Heart right ventricle (tissue), 16 donors: ENCODE measurements at regions not wholly inside any gene's neighbourhood (a gene's known extent, or its start where the extent isn't known, plus 50 kb on each side); places are given as distances from the start of the nearest gene placed in this dataset.

Experiments used
- ATAC-seq, 8 donors: fragments of 200-7000 bp; cut with Tn5 transposase; one replicate each; pipeline ENCODE4 v1.9.1; 2020; ENCODE audit warnings: mild to moderate bottlenecking in 8 of 8, moderate library complexity in 8 of 8, moderate number of reproducible peaks in 1 of 8
- DNase-seq, 2 donors: peaks; one replicate each; pipeline ENCODE4 v3.0.0-alpha.2; 2020
- H3K27ac ChIP-seq, 10 donors: fragments of 200-600 bp; sonication (generic) in 2 of 10; one replicate each; pipeline versions ENCODE4 v1.5.0 to v1.8.0; 2020 to 2022; ENCODE audit warnings: mild to moderate bottlenecking in 3 of 10
- H3K27me3 ChIP-seq, 7 donors: fragments of 200-600 bp; one replicate each; pipeline ENCODE4 v1.8.0; 2021 to 2022; ENCODE audit warnings: mild to moderate bottlenecking in 2 of 7
- H3K36me3 ChIP-seq, 9 donors: fragments of 200-600 bp; sonication (generic) in 1 of 9; one replicate each; pipeline versions ENCODE4 v1.5.0 to v1.8.0; 2020 to 2022; ENCODE audit warnings: mild to moderate bottlenecking in 2 of 9
- H3K4me1 ChIP-seq, 9 donors: fragments of 200-600 bp; sonication (generic) in 1 of 9; one replicate each; pipeline versions ENCODE4 v1.5.0 to v1.8.0; 2020 to 2022; ENCODE audit warnings: mild to moderate bottlenecking in 4 of 9
- H3K4me3 ChIP-seq, 10 donors: fragments of 200-600 bp; sonication (generic) in 2 of 10; one replicate each; pipeline versions ENCODE4 v1.5.0 to v1.8.0; 2020 to 2022; ENCODE audit warnings: mild to moderate bottlenecking in 7 of 10, moderate library complexity in 2 of 10
- H3K9me3 ChIP-seq, 11 donors: fragments of 200-600 bp in 10 of 11; sonication (generic) in 2 of 11; one replicate each; pipeline versions ENCODE4 v1.5.0 to v1.8.0; 2013 to 2022; ENCODE audit warnings: mild to moderate bottlenecking in 2 of 11, control low read depth in 1 of 11, moderate library complexity in 1 of 11
- CTCF ChIP-seq, 9 donors: fragments of 200-600 bp; sonication (generic) in 2 of 9; IDR thresholded peaks; one replicate each; pipeline versions ENCODE4 v1.5.0 to v1.8.0; 2021 to 2022; ENCODE audit warnings: antibody characterized with exemption in 9 of 9, mild to moderate bottlenecking in 5 of 9, moderate library complexity in 1 of 9
- WGBS, 2 donors: extraction: QIAGEN DNeasy Blood & Tissue Kit; methylation state at CpG; one replicate each; pipeline ENCODE4 v1.1.7; 2013; ENCODE audit warnings: inconsistent platforms in 1 of 2; 5-methylcytosine and 5-hydroxymethylcytosine counted together
- intact Hi-C, 10 donors: fragments of 100-400 bp; cut with DNase I; formaldehyde crosslinking; loops; one replicate each; pipeline versions ENCODE4 v1.11.1 to v1.14.2; 2022
- donor health status: Arrhythmogenic right ventricular cardiomyopathy.
- donor health status: ischemic (EF 13 %, LVEDD 7.1; RV severe dilation, severe dysfunction).
- donor health status: healthy with polysubstance abuse.
- donor health status: DM: no; HTN: yes; CAD: no.
- donor health status: DM: no; HTN: no; CAD: no.
- donor health status: ischemic (EF 25% LVEDD 6.9; RV normal size, moderate dysfunction).
- donor health status: ischemic (EF 25% LVEDD 5.7; RV mildly dilated, moderate dysfunction).
- donor health status: healthy.
- donor health status: DM: yes; HTN: yes; CAD: no.
- donor health status: Ischemic cardiomyopathy.
- donor health status: ischemic (EF 35%, LVEDD 5.7; RV mildly dilated, moderate dysfunction).
- donor health status: nonischemic (EF 11% LVEDD 7.7; RV severe dilation, severe dysfunction).
- donor health status: DM: yes; HTN: yes; CAD: no.
- donor health status: PGD.
- donor health status: ischemic (EF 29% LVEDD 5.4; RV normal size, mild dysfunction).
- donor health status: nonischemic (EF 23%, LVEDD 6.1; RV moderate dilation, normal function).

- Histone ChIP-seq H3K9me3 (no peaks in the 10 kb centered on the region), H3K4me3 (peak overlapping the region; percentile 41 to 74 (median 58)), H3K36me3 (no peaks in the 10 kb centered on the region), H3K27ac (peak overlapping the region; percentile 14 to 93 (median 74)), H3K4me1 (peaks cover 3 to 44% (median 34%) of the 10 kb centered on the region in 9 donors), H3K27me3 (peaks cover 0 to 100% (median 98%) of the 10 kb centered on the region in 7 donors)
- TF ChIP-seq CTCF (IDR thresholded peaks at IDR 0.05): no peak
- ATAC-seq: peak; percentile 19 to 70 (median 37)
- intact Hi-C loops: loop anchor here in 6 of 10 donors (5.0 to 10.0 kb wide), 8 partner anchors 90 to 510 kb away; partner anchors contain the start of gene PRDM1 (in 5 of the 6)
- 1 to 2% methylated on average over 57 of the region's 57 CpGs for WGBS, 2 donors
- DNase-seq: peak; percentile 34 to 56
Observed at GRCh38 chr6:105994591-105995390, 91.3 kb upstream of the PRDM1 start.

DNA sequence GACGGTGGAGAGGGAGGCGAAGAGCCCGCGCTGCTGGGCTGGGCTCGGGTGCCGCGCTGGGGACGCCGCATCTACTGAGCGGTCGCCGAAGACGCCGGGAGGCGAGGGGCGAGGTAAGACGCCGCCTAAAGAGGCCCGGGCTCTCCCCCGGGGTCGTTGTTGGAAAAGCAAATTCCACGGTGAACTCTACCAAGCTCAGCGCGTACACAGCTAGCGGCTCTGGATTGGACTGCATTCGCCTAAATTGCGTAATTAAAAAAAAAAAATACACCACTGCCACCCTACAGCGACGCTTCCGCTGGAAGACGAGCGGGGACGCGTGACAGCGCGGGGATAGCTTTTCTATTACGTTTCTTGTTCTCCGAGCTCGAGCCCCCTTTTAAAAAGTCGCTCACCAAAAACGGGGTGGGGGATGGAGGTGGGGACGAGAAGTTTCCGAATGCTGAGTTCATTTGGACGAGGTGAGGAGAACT is 92.0 kb upstream of the PRDM1 start:
- WGBS, 2 donors: 2% methylated on average over 44 of the region's 44 CpGs
- DNase-seq: peak; percentile 13 to 36
- H3K36me3 ChIP-seq: no peaks in the 10 kb centered on the region
- peaks cover 0 to 100% (median 99%) of the 10 kb centered on the region in 7 donors for H3K27me3 ChIP-seq
- H3K4me1 ChIP-seq: peaks cover 3 to 44% (median 34%) of the 10 kb centered on the region in 9 donors
- H3K27ac ChIP-seq: peak overlapping the region; percentile 24 to 93 (median 74)
- intact Hi-C loops: loop anchor here in 6 of 10 donors (5.0 to 10.0 kb wide), 8 partner anchors 91 to 509 kb away; partner anchors contain the start of gene PRDM1 (in 5 of the 6)
- H3K4me3 ChIP-seq: peak overlapping the region; percentile 41 to 74 (median 58)
- ATAC-seq: peak; percentile 39 to 64 (median 51)
- H3K9me3 ChIP-seq: no peaks in the 10 kb centered on the region
- TF ChIP-seq CTCF (IDR thresholded peaks at IDR 0.05): no peak

DNA sequence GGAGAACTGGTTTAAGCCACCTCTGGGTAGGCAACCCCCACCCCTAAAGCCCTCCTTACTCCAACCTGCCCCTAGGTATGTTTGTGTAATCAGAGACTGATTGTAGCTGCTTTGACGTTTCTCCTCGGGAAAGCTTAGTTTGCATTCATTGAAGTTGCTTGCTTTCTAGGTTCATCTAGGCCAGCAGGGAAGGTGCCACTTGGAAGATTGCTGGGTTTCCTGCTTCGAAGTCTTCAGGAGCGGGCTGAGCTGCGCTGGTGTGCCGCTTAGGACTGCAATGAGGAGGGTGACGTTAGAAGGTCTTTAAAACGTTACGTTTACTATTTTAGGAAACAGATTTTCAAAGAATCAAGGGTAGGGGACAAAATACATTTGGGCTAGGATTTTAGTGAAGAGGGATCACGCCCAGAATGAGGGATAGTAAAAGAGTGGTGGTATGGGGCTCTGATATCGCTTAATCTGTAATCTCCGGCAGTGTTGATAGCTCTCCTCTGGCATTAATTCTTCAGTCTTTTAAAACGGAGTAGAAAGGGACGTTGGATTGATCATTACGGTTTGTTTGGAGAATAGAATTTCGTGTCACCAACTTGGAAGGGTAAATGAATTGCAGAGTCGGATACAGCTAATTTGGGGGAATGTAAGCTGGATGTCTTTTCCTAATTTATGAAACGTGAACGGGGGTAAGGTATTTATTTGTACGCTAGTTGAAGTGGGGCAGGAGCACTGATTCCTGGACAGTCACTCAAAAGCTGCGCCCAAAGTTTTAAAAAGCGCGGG is 92.6 kb upstream of the PRDM1 start:
- DNase-seq (no peak), ATAC-seq (peak in 1 of 8 donors; percentile 37)
- intact Hi-C loops: loop anchor here in 6 of 10 donors (2.0 to 10.0 kb wide), 9 partner anchors 91 to 509 kb away; partner anchors contain the start of gene PRDM1 (in 6 of the 6)
- WGBS, 2 donors: 9 to 15% methylated on average over 23 of the region's 23 CpGs
- H3K4me1 ChIP-seq: peaks cover 3 to 44% (median 34%) of the 10 kb centered on the region in 9 donors
- H3K27ac ChIP-seq: peak overlapping the region; percentile 24 to 93 (median 74)
- no peaks in the 10 kb centered on the region for H3K36me3 ChIP-seq
- TF ChIP-seq CTCF (IDR thresholded peaks at IDR 0.05): no peak
- peaks cover 0 to 100% (median 99%) of the 10 kb centered on the region in 7 donors for H3K27me3 ChIP-seq
- H3K9me3 ChIP-seq: no peaks in the 10 kb centered on the region
- H3K4me3 ChIP-seq: peak overlapping the region; percentile 41 to 74 (median 58)
